Esophagus muscularis mucosa (tissue), 4 donors: ENCODE measurements at regions not wholly inside any gene's neighbourhood (a gene's known extent, or its start where the extent isn't known, plus 50 kb on each side); places are given as distances from the start of the nearest gene placed in this dataset.

ENCODE experiments used
- DNase-seq: peaks from one replicate; pipeline ENCODE4 v3.0.0-alpha.2; 2017; ENCODE audit errors: extremely low spot score
- H3K27ac ChIP-seq, 4 donors: fragments of 200-600 bp; sonication (generic); replicated peaks in 1 of 4; 1 replicate in 3 of 4; 2 replicates in 1 of 4; pipeline ENCODE4 v1.5.1; 2016 to 2019; ENCODE audit warnings: mild to moderate bottlenecking in 1 of 4
- H3K27me3 ChIP-seq, 4 donors: fragments of 200-600 bp; sonication (generic); one replicate each; pipeline versions ENCODE4 v1.5.1 to v1.6.0; 2016 to 2019
- H3K36me3 ChIP-seq, 4 donors: fragments of 200-600 bp; sonication (generic); one replicate each; pipeline ENCODE4 v1.5.1; 2016 to 2019
- H3K4me1 ChIP-seq, 4 donors: fragments of 200-600 bp; sonication (generic); one replicate each; pipeline ENCODE4 v1.5.1; 2016 to 2019
- H3K4me3 ChIP-seq, 4 donors: fragments of 200-600 bp; sonication (generic); 1 replicate in 2 of 4; 2 replicates in 2 of 4; pipeline ENCODE4 v1.5.1; 2016 to 2019; ENCODE audit warnings: mild to moderate bottlenecking in 4 of 4, moderate library complexity in 1 of 4
- H3K9me3 ChIP-seq, 4 donors: fragments of 200-600 bp; sonication (generic); 1 replicate in 3 of 4; 2 replicates in 1 of 4; pipeline ENCODE4 v1.5.1; 2016 to 2019
- CTCF ChIP-seq, 3 experiments: fragments of 200-600 bp in 2 of 3; fragments of 450-650 bp in 1 of 3; sonication (generic) in 2 of 3; IDR thresholded peaks; one replicate each; pipeline ENCODE4 v1.5.1; 2017 to 2019; ENCODE audit warnings: antibody characterized with exemption in 3 of 3, mild to moderate bottlenecking in 2 of 3, moderate library complexity in 1 of 3
- EP300 ChIP-seq: sonication (generic); formaldehyde crosslinking; IDR thresholded peaks from one replicate; pipeline ENCODE4 v1.6.1; 2017; ENCODE audit warnings: antibody characterized with exemption
- POLR2A ChIP-seq: fragments of 450-650 bp; IDR thresholded peaks from one replicate; pipeline ENCODE4 v1.6.1; 2017; ENCODE audit warnings: antibody characterized with exemption, moderate library complexity, mild to moderate bottlenecking, low read depth
- POLR2AphosphoS5 ChIP-seq, 2 donors: sonication (generic); formaldehyde crosslinking; IDR thresholded peaks; one replicate each; pipeline ENCODE4 v1.6.1; 2017; ENCODE audit warnings: antibody characterized with exemption in 2 of 2
- WGBS: methylation state at CpG from one replicate; pipeline ENCODE4 v1.1.5; 2018; 5-methylcytosine and 5-hydroxymethylcytosine counted together
- intact Hi-C: fragments of 100-400 bp; cut with DNase I; formaldehyde crosslinking; loops from one replicate; pipeline ENCODE4 v1.15.1; 2023

DNA sequence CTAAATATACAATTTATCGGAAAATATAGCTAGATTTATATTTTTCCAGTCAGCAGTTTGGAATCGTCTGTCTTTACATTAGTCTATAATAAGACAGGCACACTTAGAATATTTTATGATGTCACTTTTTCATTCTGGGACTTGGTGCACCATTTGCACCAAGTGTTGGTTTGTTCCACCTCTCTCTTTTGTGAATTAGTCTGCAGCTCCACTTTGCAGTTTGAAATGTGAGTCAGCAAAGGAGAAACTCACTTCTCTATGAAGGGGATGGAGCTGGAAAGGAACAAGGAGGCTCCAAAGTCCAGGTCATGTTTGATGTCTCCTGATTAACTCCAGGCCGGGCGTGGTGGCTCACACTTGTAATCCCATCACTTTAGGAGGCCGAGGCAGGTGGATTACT lies 63.8 kb upstream of the RTN4 start:
- H3K9me3 ChIP-seq = no peaks in the 10 kb centered on the region
- TF ChIP-seq POLR2AphosphoS5 (IDR thresholded peaks at IDR 0.05) (no peak), CTCF (IDR thresholded peaks at IDR 0.05) (no peak), EP300 (no peak)
- DNase-seq = no peak
- WGBS = 94% methylated on average over 5 of the region's 5 CpGs
- no peaks in the 10 kb centered on the region for H3K27me3 ChIP-seq
- H3K4me1 ChIP-seq = peaks cover 24 to 82% (median 65%) of the 10 kb centered on the region in 4 donors
- intact Hi-C loops = loop anchor here (5.0 kb wide), 2 partner anchors 53 to 67 kb away; no protein-coding TSS in a partner anchor
- no peaks in the 10 kb centered on the region for H3K36me3 ChIP-seq
- H3K4me3 ChIP-seq = no peak overlapping the region
- H3K27ac ChIP-seq = peak overlapping the region in 3 of 4 donors; percentile 88 to 90 (median 90)

DNA sequence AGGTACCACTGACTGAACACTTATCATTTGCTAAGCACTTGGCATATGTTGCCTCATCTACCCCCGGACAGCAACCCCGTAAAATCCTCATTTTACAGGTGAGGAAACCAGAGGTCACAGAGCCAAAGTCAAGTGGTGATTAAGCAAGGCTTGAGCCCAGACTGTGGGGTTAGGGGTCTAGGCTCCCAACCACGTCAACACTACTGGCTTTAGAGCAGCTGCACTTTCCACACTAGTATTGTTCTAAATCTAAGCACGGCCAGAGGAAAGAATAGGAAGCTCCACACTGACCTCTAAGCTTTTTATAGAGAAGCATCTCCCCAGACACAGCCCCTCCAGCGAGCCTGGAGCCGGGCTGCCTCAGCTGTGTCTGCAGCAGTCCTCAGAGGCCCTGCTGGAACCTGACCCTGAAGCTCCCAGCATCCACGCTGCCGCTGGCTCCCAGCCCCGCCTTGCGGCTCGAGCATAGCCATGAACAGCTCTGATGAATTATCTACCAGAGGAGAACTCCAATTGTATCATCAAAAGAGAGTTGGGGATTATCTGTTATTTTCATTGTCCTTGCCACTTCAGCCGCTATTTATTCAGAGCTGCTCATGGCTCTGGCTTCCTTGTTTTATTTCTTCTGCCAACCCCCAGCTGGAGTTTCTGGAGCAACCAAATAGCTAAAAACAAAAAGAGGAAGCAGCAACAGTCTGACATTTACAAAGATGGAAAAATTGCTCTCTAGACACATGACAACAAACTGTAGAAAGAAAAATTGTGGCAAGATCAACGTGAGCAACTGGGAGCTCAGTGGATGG lies 62.2 kb upstream of the RTN4 start:
- H3K4me1 ChIP-seq = peaks cover 24 to 85% (median 74%) of the 10 kb centered on the region in 4 donors
- whole genome bisulfite sequencing = 11% methylated on average over 11 of the region's 13 CpGs
- H3K9me3 ChIP-seq = no peaks in the 10 kb centered on the region
- no peaks in the 10 kb centered on the region for H3K36me3 ChIP-seq
- TF ChIP-seq CTCF (IDR thresholded peaks at IDR 0.05) = peak in 1 of 3 experiments; percentile 19
- no peak for TF ChIP-seq POLR2A
- peak; percentile 50 to 76 for TF ChIP-seq POLR2AphosphoS5 (IDR thresholded peaks at IDR 0.05)
- peak overlapping the region; percentile 88 to 91 (median 90) for H3K27ac ChIP-seq
- no peaks in the 10 kb centered on the region for H3K27me3 ChIP-seq
- peak overlapping the region; percentile 15 to 28 (median 17) for H3K4me3 ChIP-seq
- intact Hi-C loops = loop anchor here (5.0 kb wide), 2 partner anchors 55 to 65 kb away; no protein-coding TSS in a partner anchor
- no peak for DNase-seq

GRCh38 chr2:55111570-55112228 lies 61.4 kb upstream of the RTN4 start:
- DNase-seq = no peak
- WGBS = 45% methylated on average over 11 of the region's 11 CpGs
- TF ChIP-seq POLR2AphosphoS5 (IDR thresholded peaks at IDR 0.05) (peak; percentile 63 to 78), POLR2A (no peak), EP300 (no peak)
- intact Hi-C loops = loop anchor here (5.0 kb wide), 2 partner anchors 56 to 64 kb away; no protein-coding TSS in a partner anchor
- no peaks in the 10 kb centered on the region for H3K36me3 ChIP-seq
- peak overlapping the region; percentile 88 to 91 (median 90) for H3K27ac ChIP-seq
- H3K27me3 ChIP-seq = no peaks in the 10 kb centered on the region
- H3K9me3 ChIP-seq = no peaks in the 10 kb centered on the region
- peaks cover 24 to 88% (median 76%) of the 10 kb centered on the region in 4 donors for H3K4me1 ChIP-seq
- H3K4me3 ChIP-seq = peak overlapping the region in 3 of 4 donors; percentile 15 to 19 (median 15)

DNA sequence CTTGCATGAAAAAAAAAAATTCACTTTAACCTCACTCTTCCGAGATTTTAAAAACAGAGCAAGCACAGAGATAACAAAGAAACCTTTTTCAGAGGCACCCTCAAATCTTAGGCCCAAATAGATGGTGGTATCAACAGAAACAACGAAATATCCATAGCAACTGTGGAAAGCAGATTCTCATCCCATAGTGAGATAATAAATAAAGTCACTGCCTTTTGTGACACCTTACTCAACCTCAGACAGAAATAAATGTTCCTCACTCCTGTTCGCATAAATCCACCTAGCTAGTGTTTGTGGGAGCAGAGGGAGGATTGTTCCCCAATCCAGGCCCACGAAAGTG lies 60.9 kb upstream of the RTN4 start:
- no peak overlapping the region for H3K4me3 ChIP-seq
- H3K36me3 ChIP-seq = no peaks in the 10 kb centered on the region
- no peak for TF ChIP-seq CTCF (IDR thresholded peaks at IDR 0.05)
- TF ChIP-seq EP300 = no peak
- TF ChIP-seq POLR2AphosphoS5 (IDR thresholded peaks at IDR 0.05) = no peak
- TF ChIP-seq POLR2A = no peak
- WGBS = 58% methylated on average over 4 of the region's 4 CpGs
- DNase-seq = no peak
- peaks cover 24 to 93% (median 76%) of the 10 kb centered on the region in 4 donors for H3K4me1 ChIP-seq
- H3K9me3 ChIP-seq = no peaks in the 10 kb centered on the region
- H3K27me3 ChIP-seq = no peaks in the 10 kb centered on the region
- peak overlapping the region; percentile 88 to 91 (median 90) for H3K27ac ChIP-seq
- intact Hi-C loops = loop anchor here (5.0 kb wide), 2 partner anchors 56 to 64 kb away; no protein-coding TSS in a partner anchor
